ENCODE measurements at regions not wholly inside any gene's neighbourhood (a gene's known extent, or its start where the extent isn't known, plus 50 kb on each side); places are given as distances from the start of the nearest gene placed in this dataset.
"Not testable (repeated sequence)": the region's sequence is repeated elsewhere in the genome, so short reads cannot be mapped to it uniquely, and the experiment has no call there.

DNA sequence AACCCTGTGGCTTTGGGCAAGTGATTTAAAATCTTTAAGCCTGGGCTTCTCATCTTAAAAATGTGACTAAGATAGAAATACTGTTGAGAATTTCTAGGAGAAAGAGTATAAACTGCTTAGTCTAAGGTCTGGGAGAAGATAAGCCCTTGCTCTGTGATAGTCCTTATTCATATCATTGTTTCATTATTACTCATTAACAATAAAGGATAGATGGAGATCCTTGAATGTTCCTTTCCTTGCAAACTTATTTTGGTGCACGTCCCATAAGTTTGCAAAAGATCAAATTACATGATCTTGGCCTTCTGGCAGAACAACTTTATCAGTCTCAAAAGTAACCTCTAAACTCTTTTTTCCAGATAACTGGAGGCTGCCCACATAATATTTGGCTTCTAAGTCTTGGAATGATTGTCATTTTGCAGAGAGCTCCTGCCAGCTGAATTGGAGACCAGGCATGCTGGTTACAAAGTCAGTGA lies 138.3 kb downstream of the FAM124B start:
- DNase-seq (ENCODE audit: low read depth in 2 of 2), result no peak

DNA sequence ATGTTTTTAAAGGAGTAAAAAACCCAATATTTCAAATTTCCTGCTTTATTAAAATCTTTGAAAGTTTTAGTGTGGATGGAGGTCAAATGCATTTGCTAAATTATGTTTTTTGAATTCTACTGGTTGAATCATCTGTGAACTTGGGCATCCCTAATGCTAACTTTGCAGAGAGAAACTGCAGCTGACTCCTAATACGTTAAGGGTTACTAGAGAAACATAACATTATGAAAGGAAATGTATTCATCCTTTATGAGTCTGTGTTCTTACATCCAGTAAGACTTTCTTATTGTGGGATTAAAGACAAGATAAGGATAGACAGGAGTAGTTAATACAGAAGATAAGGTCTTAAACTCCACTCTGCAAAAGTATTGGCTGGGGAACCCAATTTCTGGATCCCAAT lies 140.6 kb downstream of the FAM124B start:
- DNase-seq (ENCODE audit: low read depth in 2 of 2), result no peak

DNA sequence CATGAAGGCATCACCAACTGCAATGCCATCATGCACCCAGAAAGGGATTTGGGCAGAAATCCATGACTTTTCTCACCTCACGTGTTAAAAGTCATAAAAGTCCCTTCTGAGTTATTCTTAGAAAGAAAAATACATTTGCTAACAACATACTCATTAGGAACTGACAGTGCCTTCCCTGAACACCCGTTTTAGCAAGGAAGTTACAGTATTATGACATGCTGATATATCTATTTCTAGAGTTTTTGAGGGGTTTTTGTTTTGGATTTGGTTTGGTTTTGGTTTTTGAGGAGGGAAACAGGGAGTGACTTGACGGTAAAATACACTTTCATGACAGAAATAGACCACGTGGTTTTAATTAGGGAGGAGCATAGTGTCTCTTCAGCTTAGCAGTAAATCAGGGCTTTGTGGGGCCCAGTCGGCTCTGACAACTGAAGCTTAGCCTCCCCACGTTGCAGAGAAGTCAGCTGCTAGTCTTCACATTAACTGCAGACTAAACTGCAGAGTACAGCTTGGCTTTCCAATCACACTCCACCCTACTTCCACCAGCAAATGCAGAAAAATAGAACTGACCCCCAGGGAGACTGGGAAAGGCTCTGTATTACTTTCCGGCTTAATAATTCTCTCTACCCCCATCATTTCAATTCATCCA lies 141.4 kb downstream of the FAM124B start:
- no peak for DNase-seq (ENCODE audit: low read depth in 2 of 2)

DNA sequence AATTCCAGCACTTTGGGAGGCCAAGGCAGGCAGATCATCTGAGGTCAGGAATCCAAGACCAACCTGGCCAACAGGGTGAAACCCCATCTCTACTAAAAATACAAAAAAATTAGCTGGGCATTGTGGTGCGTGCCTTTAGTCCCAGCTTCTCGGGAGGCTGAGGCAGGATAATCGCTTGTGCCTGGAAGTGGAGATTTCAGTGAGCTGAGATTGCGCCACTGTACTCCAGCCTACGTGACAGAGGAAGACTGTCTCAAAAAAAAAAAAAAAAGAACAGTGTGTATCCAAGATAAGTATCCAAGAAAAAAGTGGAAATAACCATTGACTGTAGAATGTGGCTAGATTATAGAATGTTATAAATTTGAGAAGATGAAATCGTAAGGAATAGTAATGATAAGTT lies 142.1 kb downstream of the FAM124B start:
- no peak for DNase-seq (ENCODE audit: low read depth in 2 of 2)

DNA sequence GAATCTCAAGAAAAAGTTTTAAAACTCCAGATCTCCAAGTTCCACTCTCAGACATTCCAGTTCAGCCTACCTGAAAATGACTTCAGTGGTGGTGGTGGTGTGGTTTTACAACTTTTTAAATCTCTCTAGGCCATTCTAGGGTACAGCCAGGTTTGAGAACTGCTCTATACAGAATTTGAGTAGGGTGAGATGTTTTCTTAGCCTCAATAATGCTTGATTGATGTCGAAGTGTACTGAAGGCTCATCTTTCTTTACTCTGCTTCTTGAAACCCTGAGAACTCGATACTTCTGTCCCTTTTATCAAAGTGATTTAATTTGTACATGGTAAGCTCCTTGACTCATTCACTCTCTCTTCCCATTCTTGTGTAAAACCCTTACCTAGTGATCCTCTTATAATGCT lies 143.8 kb downstream of the FAM124B start:
- DNase-seq (ENCODE audit: low read depth in 2 of 2), result no peak

DNA sequence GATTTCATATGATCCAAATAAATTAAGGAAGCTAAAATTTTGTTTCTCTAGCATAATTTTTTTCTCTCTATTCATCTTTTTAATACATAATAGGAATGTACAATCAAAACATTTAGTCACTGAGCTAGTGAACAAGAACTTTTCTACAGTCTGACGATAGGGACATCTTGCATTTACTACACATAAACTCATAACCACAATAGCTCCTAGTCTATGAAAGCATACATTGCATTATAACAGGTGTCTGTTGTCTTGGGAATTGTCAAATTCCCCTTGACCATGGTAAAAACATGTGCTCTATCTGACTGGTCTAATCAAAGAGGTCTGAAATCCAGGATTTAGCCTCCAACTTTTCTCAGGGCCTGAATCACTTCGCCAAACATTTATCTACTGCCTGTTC lies 144.8 kb downstream of the FAM124B start:
- DNase-seq (ENCODE audit: low read depth in 2 of 2), result no peak

DNA sequence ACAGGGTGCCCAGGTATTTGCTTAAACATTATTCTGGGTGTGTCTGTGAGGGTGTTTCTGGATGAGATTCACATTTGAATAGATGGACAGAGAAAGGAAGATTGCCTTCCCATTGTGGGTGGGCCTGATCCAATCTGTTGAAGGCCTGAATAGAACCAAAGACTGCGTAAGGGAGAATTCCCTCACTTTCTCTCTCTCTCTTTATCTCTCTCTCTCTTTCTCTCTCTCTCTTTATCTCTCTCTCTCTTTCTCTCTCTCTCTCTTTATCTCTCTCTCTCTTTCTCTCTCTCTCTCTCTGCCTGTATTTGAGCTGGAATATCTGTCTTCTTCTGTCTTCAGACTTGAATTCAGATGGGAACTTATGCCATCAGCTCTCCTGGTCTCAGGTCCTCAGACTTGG lies 148.4 kb downstream of the FAM124B start:
- no peak for DNase-seq (ENCODE audit: low read depth in 2 of 2)

DNA sequence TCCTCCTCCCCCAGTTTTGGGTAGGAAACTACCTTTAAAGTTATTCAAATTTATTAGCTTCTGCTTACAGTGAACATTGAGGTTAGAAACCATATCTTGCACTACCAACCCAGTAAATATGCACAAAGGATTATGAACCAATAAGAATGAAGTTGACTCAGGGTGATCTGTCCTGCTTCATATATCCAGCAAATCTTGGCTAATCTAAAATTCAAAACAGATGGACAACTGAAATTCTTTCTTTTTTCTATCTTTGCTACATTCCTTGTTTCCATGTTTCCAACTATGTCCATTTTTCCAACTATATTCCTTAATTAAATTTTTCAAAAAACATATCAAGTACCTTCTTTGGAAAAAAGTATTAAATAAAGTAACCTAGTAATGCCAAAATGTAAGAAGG lies 149.3 kb downstream of the FAM124B start:
- no peak for DNase-seq (ENCODE audit: low read depth in 2 of 2)

DNA sequence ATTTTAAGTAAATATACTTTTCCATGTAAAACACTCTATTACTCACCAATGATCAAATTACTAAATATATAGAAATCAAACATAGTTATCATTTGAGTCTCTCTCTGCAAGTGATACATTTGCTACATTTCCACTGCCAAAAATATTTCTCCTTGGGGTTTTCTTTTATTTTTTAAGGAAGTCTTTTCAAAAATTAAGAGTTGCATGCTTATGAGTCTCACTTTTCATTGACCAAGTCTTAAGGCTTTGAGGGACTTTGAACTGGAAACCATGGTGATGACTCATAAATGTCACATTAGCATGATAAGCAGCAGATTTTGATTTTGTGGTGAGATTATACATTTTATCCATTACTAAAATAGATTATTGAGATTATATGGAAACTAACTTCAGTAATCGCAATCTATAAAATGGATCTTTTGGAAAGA lies 152.9 kb downstream of the FAM124B start:
- no peak for DNase-seq (ENCODE audit: low read depth in 2 of 2)

DNA sequence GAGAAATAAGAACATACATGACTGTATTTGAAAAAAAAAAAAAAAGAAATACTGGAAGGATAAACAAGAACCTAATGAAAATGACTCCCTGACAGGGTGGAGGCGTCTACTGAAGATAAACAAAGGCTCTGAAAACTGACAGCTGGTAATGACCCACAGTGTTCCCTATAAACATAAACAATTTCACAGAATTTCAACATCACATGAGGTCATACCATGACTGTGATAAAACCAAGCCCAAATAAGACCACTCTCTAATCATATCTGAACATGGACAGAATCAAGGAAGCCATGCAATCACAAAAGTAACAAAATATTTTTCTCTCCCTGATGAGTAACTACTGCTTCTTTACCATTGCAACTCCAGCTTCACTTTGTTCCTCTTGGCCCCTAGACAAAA lies 159.3 kb downstream of the FAM124B start:
- no peak for DNase-seq (ENCODE audit: low read depth in 2 of 2)

DNA sequence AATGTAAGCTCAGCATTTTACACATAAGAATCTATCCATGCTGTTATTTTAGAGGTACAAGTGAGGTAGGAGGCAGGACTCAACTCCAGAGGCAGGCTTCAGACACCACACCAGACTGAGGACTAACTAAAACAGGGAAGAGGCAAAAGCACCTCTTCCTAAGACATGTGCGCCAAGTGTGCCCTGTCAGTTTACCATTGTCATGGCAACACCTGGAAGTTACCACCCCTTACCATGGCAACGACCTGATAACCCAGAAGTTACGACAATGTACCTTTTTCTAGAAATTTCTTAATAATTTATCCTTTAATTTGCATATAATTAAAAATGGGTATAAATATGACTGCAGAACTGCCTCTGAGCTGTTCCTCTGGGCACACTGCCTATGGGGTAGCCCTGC lies 160.1 kb downstream of the FAM124B start:
- no peak for DNase-seq (ENCODE audit: low read depth in 2 of 2)

DNA sequence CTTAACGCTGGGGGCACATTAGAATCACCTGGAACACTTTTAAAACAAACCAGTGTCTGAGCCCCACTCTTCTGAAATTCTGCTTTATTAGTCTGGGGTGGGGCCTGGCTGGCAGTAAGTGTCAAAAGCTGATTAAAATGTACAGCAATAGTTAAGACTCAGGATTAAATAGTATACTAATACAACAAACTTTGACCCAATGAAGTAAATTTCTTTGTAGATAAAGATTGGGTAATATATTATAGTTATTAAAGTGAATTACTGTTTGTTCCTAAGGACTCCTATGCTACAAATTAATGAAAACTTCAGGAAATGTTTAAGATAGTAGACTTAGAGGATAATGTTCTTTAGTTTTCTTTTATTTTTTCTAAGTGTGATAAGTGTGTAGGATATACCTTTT lies 160.9 kb downstream of the FAM124B start:
- no peak for DNase-seq (ENCODE audit: low read depth in 2 of 2)

DNA sequence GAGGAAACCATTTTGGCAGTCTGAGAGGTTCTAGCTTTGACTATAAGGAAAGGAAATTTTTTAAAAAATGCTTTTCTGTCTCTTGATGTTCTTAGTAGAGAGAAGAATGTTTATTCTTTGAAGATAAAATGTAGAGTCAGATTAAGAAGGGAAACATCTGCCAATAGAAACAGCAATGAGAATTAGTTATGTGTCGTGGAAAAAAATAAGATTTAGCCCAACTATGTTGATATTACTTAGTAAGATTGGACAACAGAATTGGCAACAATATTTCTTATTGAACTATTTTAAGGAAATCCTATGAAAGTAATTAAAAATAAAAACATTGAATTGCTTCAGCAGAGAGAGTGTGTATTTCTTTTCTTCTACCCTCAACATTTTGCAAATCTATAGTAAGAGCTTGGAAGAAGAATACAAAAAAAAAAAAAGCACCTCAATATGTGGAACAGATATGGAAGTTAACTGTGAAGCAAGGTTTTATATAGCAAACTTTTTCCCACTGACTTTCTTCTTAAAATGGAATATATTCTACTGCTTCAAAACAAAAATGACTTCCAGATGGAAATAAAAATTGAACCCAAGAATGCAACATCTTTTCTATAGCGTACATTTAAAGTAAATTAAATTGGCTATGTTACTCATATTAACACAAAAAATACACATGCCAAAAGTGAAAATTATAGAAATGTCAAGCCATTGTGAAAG lies 177.9 kb downstream of the FAM124B start:
- DNase-seq (ENCODE audit: low read depth in 2 of 2), result no peak

DNA sequence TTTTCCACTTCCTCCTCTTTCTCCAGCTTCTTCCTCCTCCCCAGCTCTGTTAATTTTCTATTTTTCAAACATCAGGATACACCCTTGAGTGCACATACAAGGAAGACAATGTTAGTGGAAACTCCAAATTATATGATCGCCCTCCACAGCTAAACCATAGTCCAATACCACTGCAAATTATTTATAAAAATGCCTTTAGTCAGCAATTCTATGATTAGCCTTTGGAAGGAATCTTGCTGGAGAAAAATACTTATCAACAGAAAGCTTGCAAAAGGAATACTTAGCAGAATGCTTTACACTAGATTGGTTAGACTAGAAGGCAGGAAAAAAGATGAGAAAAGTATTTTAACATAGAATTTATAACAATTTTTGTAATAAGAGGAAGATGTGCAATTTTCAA lies 178.9 kb downstream of the FAM124B start:
- DNase-seq (ENCODE audit: low read depth in 2 of 2), result no peak

DNA sequence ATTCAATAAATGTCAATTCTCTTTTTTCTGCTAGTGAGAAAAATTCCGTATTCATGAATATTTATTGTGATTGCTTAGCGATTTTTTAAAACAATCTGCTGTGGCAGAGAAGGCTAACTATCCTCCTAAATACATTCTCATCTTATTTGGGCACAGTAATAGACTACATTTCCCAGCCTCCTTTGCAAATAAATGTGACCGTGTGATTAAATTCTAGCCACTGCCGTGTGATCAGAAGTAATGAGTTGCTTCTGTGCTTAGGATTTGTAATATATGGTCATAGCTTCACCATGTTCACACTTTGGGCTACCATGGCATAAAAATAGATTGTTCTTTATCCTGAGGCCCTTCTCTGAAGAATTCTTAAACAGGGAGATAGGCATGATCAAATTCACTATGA lies 179.6 kb downstream of the FAM124B start:
- DNase-seq (ENCODE audit: low read depth in 2 of 2), result peak in 1 of 2 donors; percentile 24

DNA sequence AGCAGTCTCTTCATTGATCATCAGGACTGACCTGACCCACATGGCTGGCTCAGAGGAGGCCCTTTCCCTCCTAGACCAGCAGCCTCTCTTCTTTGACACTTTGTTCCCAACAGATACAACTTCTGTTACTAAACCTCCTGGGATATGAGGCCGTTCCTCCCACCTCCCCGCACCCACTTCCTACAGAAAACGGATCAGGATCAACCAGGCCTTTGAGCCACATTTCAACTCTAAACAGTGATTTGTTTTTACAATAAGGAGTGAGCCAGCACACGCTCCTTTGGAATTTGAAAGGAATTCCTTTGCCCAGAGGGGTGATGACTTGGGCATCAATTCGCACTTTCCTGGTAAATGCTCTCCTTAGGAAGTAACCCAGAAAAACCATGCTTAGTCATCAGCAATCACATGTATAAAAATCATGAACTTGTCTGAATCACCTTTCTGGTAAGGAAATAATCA lies 180.4 kb downstream of the FAM124B start:
- DNase-seq (ENCODE audit: low read depth in 2 of 2), result peak in 1 of 2 donors; percentile 90

DNA sequence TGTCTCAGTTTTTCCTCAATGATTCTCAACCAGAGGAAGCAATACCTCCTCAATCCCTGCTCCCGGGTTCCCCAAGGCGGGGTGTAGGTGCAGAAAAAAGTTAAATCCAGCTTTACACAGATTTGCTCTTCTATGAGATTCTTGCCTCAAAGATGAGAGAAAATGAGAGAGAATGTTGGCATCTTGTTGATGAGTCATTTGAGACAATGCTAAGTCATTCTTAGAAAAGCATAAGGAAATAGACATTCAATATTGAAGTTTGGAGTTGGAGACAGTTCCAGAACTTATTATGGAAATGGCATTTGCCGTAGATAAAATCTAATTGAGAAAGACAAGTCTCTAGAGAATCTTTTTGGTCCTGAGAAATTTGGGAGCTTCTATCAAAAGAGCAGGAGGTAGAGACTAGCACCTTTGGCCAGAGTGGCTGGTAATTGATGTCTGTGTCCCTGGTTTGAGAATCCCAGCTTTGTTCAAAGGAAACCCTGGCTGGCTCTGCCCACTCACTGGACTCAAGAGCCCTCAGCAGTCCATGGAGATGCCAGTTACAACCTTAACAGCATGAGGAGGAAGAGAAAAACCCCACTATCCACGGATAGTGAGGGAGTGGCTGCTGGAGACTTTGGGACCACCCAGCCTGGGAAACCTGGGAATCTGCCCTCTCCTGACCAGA lies 181.2 kb downstream of the FAM124B start:
- DNase-seq (ENCODE audit: low read depth in 2 of 2), result peak in 1 of 2 donors; percentile 25

DNA sequence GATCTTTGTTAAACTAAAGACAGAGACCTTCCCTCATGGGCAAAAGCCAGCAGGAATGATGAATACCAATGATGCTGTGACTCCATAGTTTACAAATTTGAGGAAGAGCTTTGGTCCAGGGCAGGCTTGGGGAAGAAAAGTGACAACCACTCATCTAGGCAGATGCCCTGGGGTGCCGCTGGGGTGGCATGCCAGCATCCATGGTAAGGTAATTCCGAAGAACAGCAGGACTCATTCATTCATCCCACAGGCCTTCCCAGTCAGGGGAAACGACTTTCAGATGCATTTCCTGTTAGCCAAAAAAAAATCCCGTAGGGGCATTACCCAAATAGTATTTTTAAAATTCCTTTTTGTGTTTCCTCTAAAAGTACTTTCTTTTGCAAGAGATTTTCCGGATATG lies 180.7 kb upstream of the SERPINE2 start:
- DNase-seq (ENCODE audit: low read depth in 2 of 2), result peak in 1 of 2 donors; percentile 4

DNA sequence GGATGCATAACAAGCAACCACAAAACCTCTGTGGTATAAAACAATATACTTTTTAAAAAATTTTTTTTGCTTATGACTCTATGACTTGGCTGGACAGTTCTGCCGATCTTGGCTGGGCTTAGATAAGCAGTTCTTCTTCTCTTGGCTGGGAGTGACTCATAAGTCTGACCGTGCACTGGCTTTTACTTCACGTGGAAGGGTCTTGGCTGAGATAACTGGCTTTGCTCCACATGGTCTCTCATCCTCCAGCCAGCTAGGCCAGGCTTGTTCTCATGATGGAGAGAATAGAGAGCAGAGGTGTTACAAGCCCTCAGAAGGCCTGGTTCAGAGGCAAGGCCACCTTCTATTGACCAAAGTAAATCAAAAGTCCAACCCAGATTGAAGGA lies 178.9 kb upstream of the SERPINE2 start:
- peak in 1 of 2 donors; percentile 12 for DNase-seq (ENCODE audit: low read depth in 2 of 2)

DNA sequence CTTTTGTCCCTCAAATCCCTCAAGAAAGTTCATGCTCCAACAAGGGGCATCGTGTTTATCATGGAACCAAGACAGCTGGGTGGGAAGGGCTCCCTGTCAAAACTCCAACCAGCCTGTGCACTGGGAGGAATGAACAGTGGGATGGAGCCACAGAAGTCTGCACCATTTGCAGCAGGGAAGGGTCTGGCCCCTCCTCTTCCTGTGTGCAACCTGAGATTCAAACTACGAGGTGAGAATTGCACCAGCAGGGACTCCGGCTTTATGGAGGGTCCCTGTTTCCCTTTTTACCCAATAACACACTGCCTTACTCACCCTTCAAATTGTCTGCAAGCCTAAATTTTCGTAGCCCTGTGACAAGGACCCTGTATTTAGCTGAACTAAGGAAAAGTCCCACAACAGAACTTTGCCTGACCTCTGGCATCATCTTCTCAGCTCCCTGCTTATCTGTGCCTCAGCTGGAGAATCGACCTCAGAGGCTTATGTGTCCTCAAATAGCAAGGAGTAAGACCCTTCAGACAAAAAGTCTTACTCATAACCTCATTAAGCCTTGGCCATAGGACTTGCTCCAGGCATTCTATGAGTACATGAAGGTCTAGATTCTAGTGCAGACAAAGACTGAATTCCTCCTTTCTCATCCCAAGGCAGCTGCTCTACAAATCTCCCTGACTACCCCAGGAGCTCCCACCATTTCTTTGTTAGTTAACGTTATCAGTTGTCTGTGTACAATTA lies 178.3 kb upstream of the SERPINE2 start:
- DNase-seq (ENCODE audit: low read depth in 2 of 2), result no peak

DNA sequence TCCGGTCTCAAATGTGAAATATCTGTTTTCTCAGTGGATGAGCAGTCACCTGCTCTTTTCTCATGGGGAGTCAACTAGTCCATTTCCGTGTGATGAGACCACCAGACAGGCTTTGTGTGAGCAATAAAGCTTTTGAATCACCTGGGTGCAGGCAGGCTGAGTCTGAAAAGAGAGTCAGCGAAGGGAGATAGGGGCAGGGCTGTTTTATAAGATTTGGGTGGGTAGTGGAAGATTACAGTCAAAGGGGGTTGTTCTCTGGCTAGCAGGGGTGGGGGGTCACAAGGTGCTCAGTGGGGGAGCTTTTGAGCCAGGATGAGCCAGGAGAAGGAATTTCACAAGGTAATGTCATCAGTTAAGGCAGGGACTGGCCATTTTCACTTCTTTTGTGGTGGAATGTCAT lies 176.5 kb upstream of the SERPINE2 start:
- DNase-seq (ENCODE audit: low read depth in 2 of 2), result not testable (repeated sequence)

DNA sequence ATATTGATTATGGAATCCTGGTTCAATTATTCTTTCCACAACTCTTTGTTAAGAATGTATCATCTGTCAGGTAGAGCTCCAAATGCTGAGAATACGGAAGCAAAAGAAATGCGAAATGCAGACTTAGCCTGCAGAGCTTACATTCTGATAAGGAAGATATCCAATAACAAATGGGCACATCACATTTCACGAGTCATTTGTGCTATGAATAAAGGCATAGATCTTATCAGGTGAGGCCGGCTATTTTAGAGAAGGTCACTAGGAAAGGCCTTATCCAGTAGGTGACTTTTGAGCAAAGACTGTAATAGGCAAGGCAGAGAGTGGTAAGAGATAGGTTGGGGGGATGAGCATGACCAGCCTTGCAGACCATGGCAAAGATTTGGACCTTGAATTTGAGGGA lies 174.3 kb upstream of the SERPINE2 start:
- no peak for DNase-seq (ENCODE audit: low read depth in 2 of 2)
